Neural progenitor cell (in vitro differentiated cells): ENCODE measurements at regions not wholly inside any gene's neighbourhood (a gene's known extent, or its start where the extent isn't known, plus 50 kb on each side); places are given as distances from the start of the nearest gene placed in this dataset.
"Not testable (repeated sequence)": the region's sequence is repeated elsewhere in the genome, so short reads cannot be mapped to it uniquely, and the experiment has no call there.

Experiments
- CTCF ChIP-seq: fragments of 200-600 bp; sonication (generic); IDR thresholded peaks from 2 replicates; pipeline ENCODE4 v1.5.1; 2017; ENCODE audit warnings: antibody characterized with exemption, mild to moderate bottlenecking
- EZH2phosphoT487 ChIP-seq: fragments of 200-600 bp; sonication (generic); IDR thresholded peaks from 2 replicates; pipeline ENCODE4 v1.6.1; 2017; ENCODE audit warnings: antibody characterized with exemption

DNA sequence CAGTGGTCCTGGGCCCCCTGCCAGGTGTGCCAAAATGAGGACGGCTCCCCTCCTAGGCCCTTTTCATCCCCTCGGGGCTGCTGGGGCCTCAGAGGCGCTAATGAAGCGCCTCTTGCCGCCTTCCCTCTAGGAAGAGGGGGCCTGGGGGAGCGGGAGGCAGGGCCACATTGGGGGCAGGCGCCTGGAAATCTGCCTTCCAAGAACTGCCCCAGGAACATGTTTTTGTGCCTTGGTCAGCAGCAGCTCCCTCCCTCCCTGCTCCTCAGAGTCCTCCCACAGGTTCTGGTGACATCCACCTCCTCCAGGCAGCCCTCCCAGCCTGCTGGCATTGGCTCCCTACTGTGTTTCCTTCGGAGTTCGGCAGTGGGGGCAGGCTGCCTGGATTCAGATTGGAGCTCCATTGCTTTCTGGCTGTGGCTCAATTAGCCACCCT lies 155.3 kb downstream of the CRLF3 start:
- not testable (repeated sequence) for TF ChIP-seq CTCF, EZH2phosphoT487
